Muscle layer of duodenum (tissue), 2 donors: ENCODE measurements at regions not wholly inside any gene's neighbourhood (a gene's known extent, or its start where the extent isn't known, plus 50 kb on each side); places are given as distances from the start of the nearest gene placed in this dataset.

Experiments
- H3K27ac ChIP-seq: one replicate; pipeline ENCODE4 v1.7.0; 2013; ENCODE audit warnings: mild to moderate bottlenecking, low read length
- H3K27me3 ChIP-seq: one replicate; pipeline ENCODE4 v1.7.0; 2013; ENCODE audit warnings: low read depth, mild to moderate bottlenecking, control low read depth, low read length
- H3K36me3 ChIP-seq, 2 donors: one replicate each; pipeline ENCODE4 v1.7.0; 2013; ENCODE audit warnings: low read length in 2 of 2, control low read depth in 1 of 2, mild to moderate bottlenecking in 1 of 2; ENCODE audit not compliant: insufficient read depth in 2 of 2, control insufficient read depth in 1 of 2
- H3K4me1 ChIP-seq, 2 donors: one replicate each; pipeline ENCODE4 v1.7.0; 2013; ENCODE audit warnings: low read length in 2 of 2, mild to moderate bottlenecking in 2 of 2, control low read depth in 1 of 2, moderate library complexity in 1 of 2; ENCODE audit not compliant: insufficient read depth in 2 of 2, control insufficient read depth in 1 of 2
- H3K4me3 ChIP-seq, 2 donors: one replicate each; pipeline ENCODE4 v1.7.0; 2013; ENCODE audit warnings: low read length in 2 of 2, low read depth in 1 of 2, mild to moderate bottlenecking in 1 of 2
- H3K9me3 ChIP-seq, 2 donors: one replicate each; pipeline ENCODE4 v1.7.0; 2013; ENCODE audit warnings: low read length in 2 of 2, control low read depth in 1 of 2, mild to moderate bottlenecking in 1 of 2; ENCODE audit not compliant: control insufficient read depth in 1 of 2
- donor health status: healthy.

DNA sequence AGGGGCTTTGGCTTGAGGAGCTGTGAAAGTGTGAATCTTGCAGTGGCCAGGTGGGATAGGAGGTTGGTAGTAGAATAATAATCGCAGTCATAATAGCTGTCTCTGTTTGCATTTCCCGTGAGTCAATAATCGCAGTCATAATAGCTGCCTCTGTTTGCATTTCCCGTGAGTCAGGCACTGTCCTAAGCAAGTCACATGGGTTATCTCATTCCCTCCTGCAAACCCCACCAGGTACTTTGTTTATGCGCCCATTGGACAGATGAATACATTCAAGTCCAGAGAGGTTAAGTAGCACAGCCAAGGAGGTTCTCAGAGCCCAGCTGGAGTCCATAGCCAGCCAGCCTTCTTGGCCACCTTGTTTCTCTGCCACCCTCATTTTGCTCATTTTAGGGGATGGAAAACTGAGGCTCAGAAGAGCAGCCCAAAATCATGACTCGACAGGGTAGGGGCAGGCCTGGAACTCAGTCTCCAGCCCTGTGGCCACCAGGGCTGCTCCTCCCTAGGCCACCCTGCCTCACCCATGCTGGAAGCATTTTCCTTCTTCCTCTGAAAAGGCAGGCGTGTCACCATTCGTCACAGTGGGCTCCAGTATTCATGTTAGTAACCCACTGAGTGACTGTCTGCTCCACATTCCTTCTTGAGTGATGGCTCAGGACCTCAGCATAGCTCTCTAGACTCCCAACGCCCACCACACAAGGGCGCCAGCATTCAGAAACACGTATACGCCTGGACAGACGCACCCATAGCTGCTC is 206.2 kb downstream of the URI1 start:
- Histone ChIP-seq H3K4me3 (no peak overlapping the region), H3K4me1 (no peaks in the 10 kb centered on the region), H3K27ac (no peak overlapping the region), H3K36me3 (no peaks in the 10 kb centered on the region), H3K27me3 (no peaks in the 10 kb centered on the region), H3K9me3 (no peaks in the 10 kb centered on the region)

DNA sequence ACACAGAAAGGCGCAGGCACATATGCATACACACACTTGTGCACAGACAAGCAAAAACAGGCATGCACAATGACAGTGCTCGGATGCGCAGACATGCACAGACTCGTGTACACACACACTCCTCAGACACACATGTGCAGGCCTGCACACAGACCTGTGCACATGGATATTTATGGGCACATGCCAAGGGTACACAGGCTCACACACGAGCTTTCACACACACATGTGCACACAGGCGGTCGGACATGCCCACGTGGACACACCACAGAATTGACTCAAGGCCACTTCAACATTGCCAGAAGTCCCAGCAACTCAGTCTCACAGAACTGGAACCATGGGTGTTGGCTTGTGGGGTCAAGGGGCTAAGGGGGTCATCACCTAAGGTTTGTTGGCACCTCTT is 206.8 kb downstream of the URI1 start:
- no peaks in the 10 kb centered on the region for H3K27me3 ChIP-seq
- H3K36me3 ChIP-seq, result no peaks in the 10 kb centered on the region
- H3K9me3 ChIP-seq, result no peaks in the 10 kb centered on the region
- H3K27ac ChIP-seq, result no peak overlapping the region
- H3K4me1 ChIP-seq, result no peaks in the 10 kb centered on the region
- H3K4me3 ChIP-seq, result no peak overlapping the region

GRCh38 chr19:30149300-30149699 is 207.3 kb downstream of the URI1 start:
- H3K27me3 ChIP-seq, result no peaks in the 10 kb centered on the region
- no peaks in the 10 kb centered on the region for H3K9me3 ChIP-seq
- no peaks in the 10 kb centered on the region for H3K4me1 ChIP-seq
- no peak overlapping the region for H3K4me3 ChIP-seq
- H3K36me3 ChIP-seq, result no peaks in the 10 kb centered on the region
- H3K27ac ChIP-seq, result no peak overlapping the region

- no peaks in the 10 kb centered on the region for H3K9me3 ChIP-seq
These were observed 208.6 kb downstream of the URI1 start for GRCh38 chr19:30150626-30151025.

DNA sequence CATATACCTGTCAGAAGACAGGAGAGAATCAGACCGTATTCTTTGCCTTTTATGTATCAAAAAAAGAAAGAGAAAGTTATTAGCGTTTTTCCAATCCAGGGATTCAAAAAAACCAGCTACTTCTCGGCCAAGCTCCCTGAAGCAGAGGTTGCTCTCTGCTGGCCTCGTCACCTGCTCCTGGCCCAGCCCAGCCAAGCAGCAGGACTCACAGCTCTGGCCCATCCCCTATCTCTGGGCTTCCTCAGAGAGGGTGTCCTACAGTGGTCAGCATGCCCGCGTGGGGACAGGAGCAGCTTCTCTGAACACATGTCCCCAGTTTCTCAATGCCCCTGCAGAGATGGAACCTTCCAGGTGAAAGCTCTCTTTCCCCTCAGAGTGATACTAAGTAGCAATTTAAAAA is 209.0 kb downstream of the URI1 start:
- no peaks in the 10 kb centered on the region for H3K9me3 ChIP-seq
- no peaks in the 10 kb centered on the region for H3K4me1 ChIP-seq
- H3K27me3 ChIP-seq, result no peaks in the 10 kb centered on the region
- no peak overlapping the region for H3K4me3 ChIP-seq
- H3K36me3 ChIP-seq, result no peaks in the 10 kb centered on the region
- H3K27ac ChIP-seq, result no peak overlapping the region

More at GRCh38 chr19:30150626-30151025, 208.6 kb downstream of the URI1 start:
- H3K4me1 ChIP-seq, result no peaks in the 10 kb centered on the region
- H3K27ac ChIP-seq, result no peak overlapping the region
- H3K27me3 ChIP-seq, result no peaks in the 10 kb centered on the region
- no peaks in the 10 kb centered on the region for H3K36me3 ChIP-seq
- no peak overlapping the region for H3K4me3 ChIP-seq

DNA sequence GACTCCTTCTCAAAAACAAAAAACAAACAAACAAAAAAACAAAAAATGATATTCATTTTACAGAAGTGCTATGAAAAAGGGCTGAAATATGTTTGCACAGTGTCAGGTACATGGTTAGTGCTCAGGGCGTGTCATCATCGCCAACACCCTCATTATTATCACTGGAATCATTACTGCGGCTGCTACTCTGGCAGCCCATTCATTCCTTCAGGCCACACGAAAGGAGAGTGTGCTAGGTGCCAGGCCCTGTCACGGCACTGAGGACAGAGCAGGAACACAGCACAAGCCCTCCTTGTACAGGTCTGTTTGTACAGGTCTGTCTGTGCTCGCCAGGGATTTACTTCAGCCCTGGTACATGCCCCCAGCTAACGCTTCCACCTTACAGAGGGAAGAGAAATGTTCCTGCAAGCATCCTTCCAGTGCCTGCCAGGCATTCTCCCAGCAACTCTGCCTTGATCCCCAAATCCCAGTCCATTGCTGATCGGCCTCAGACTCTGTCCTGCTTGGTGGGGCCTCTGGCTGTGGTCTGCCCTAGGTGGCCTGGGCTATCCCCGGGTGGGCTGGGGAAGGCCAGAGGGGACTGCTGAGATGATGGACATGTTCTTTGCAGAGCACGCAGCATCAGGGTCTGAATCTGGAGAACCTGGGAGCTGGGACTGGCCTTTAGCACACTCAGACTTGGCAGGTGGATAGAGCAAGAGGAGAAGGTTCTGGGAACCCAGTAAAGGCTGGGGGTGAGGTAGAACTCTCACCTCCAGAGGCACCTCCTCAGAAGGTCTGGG is 210.7 kb downstream of the URI1 start:
- no peaks in the 10 kb centered on the region for H3K9me3 ChIP-seq
- H3K36me3 ChIP-seq, result no peaks in the 10 kb centered on the region
- no peak overlapping the region for H3K27ac ChIP-seq
- no peaks in the 10 kb centered on the region for H3K4me1 ChIP-seq
- no peak overlapping the region for H3K4me3 ChIP-seq
- H3K27me3 ChIP-seq, result no peaks in the 10 kb centered on the region

DNA sequence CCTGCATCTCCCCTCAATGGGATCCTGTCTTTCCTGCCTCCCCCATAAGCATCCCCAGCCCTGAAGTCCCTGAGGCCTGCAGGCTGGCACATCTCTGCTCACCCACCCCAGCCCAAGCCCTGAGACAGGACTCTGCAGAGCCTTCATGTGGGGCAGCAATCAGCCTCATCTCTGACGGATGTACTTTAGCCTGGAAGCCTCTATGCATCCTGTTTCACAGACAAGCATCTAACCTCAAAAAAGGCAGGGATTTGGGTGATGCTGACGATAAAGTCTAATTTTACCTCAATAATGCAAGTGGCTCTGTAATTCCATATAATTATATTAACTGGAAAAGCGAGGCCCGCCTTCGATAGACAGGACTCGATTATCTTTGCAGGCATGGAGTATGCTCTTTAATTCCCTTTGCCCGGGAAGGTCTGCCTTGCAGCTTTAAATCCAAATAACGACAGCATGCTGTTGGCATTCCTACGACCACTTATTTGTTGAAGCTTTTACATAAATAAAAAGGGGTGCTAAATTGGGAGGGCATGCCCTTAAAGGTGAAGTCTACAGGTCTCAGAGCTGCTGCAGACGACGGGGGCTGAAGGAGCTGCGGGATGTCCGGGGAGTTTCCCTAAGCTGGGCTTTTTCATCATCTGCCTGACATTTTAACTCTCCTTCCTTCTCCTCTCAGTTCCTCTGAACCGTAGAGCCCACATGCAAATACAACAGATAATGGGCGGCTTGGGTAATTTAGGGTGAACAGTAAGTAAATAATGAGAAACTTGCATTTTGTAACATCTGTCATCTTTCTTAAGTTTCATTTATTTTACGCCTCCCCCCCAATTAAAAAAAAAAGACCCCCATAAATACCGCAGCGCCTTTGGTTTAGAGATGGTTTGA is 211.5 kb downstream of the URI1 start:
- H3K9me3 ChIP-seq, result no peaks in the 10 kb centered on the region
- no peaks in the 10 kb centered on the region for H3K36me3 ChIP-seq
- no peak overlapping the region for H3K27ac ChIP-seq
- H3K4me1 ChIP-seq, result no peaks in the 10 kb centered on the region
- H3K4me3 ChIP-seq, result no peak overlapping the region
- H3K27me3 ChIP-seq, result no peaks in the 10 kb centered on the region

DNA sequence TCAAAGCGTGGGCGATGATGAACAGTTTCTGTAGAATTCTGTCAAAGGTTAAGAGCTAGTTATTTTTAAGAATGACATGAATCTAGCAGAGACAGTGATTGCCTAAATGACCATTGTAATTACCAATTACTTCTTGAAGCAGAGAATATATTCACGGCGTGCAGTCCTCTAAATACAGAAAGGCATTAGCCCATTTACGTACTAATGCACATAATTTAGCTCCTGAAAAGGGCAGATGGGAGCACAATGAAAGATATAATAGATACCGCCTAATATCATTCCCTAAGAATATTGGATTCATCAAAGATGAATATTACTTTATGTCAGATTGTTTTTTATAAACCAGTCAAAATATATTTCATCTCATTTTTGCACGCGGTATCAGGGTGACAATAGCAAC is 212.4 kb downstream of the URI1 start:
- no peak overlapping the region for H3K4me3 ChIP-seq
- no peaks in the 10 kb centered on the region for H3K9me3 ChIP-seq
- no peaks in the 10 kb centered on the region for H3K4me1 ChIP-seq
- H3K36me3 ChIP-seq, result no peaks in the 10 kb centered on the region
- no peaks in the 10 kb centered on the region for H3K27me3 ChIP-seq
- no peak overlapping the region for H3K27ac ChIP-seq

DNA sequence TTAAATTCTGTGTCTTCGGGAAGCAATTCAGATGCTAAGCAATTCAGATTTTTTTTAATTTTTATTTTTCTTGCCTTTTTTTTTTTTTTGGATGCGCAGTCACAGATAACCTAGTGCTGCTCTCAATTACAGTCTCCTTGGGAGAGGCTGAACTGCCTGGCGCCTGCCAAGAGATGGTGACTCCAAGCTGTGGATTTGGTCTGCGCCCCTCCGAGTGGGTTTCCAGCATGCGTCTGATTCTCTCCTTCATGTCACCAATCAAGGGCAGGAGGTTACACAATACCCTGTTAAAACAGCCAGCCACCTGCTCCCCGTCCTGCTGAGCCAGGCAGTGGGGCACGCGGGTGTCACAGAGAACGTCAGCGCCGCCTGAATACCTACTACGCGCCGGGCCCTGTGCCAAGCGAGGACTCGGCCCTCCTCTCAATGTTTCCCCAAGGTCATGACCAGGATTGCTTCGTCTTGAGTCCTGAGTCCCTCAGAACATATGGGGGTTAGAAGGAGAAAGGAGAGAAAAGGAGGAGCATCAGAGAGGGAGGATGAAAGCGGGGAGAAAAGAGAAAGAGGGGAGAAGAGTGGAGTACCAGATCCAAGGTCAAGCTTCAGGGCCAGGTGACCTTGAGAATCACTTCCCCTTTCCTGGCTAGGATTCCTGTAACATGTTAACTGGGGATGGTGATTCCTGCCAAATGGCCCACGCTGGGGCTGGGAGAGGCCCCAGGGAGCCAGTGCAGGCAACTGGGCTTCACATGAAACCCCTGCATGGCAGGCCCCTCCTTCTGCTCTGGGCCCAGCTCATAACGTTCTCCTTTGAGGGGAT is 213.6 kb downstream of the URI1 start:
- H3K27me3 ChIP-seq, result no peaks in the 10 kb centered on the region
- H3K4me3 ChIP-seq, result no peak overlapping the region
- H3K36me3 ChIP-seq, result no peaks in the 10 kb centered on the region
- H3K27ac ChIP-seq, result no peak overlapping the region
- no peaks in the 10 kb centered on the region for H3K4me1 ChIP-seq
- no peaks in the 10 kb centered on the region for H3K9me3 ChIP-seq

DNA sequence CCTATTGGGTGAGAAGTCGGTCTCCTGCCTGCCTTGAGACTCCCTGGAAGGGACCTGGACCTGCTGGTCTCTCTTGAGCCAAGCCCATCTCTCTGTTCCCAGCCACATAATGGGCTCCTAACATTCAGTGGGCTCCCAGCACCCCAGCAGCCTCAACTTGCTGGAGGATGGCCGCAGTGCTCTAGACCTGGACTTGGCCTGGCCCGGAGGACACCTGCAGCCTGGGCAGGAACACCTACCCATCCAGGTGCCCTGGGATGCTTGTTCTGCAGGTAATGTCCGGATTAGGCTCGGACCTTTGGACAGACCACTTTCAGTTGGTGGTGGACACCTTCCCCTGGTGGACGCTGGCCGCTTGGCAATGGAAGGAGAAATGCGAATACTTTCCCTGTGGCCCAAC is 214.6 kb downstream of the URI1 start:
- no peaks in the 10 kb centered on the region for H3K4me1 ChIP-seq
- H3K27ac ChIP-seq, result no peak overlapping the region
- H3K9me3 ChIP-seq, result no peaks in the 10 kb centered on the region
- no peaks in the 10 kb centered on the region for H3K27me3 ChIP-seq
- no peak overlapping the region for H3K4me3 ChIP-seq
- no peaks in the 10 kb centered on the region for H3K36me3 ChIP-seq
